GM23338 (cell line): ENCODE measurements at regions not wholly inside any gene's neighbourhood (a gene's known extent, or its start where the extent isn't known, plus 50 kb on each side); places are given as distances from the start of the nearest gene placed in this dataset.
A peak's percentile ranks its signal among the peaks of the same experiment; 100 is the strongest.

Experiments used
- ATAC-seq: fragments of 200-7000 bp; cut with Tn5 transposase; 3 replicates; pipeline ENCODE4 v1.9.1; 2020
- DNase-seq: peaks from one replicate; pipeline ENCODE4 v3.0.0-alpha.2; 2015; ENCODE audit warnings: low spot score
- H2AFZ ChIP-seq: fragments of 200-600 bp; sonication (generic); 2 replicates; pipeline ENCODE4 v1.8.0; 2016; ENCODE audit warnings: antibody characterized with exemption, mild to moderate bottlenecking, moderate library complexity
- H3F3A ChIP-seq: fragments of 200-600 bp; sonication (generic); replicated peaks from 2 replicates; pipeline ENCODE4 v1.8.0; 2017; ENCODE audit warnings: antibody characterized with exemption, mixed run types, low read depth
- H3K27ac ChIP-seq: fragments of 200-600 bp; sonication (generic); 2 replicates; pipeline ENCODE4 v1.6.1; 2016; ENCODE audit warnings: low read depth
- H3K27me3 ChIP-seq: fragments of 200-600 bp; sonication (generic); 2 replicates; pipeline ENCODE4 v1.8.0; 2016; ENCODE audit warnings: mild to moderate bottlenecking, mixed run types, moderate library complexity; ENCODE audit not compliant: insufficient read depth
- H3K36me3 ChIP-seq: fragments of 200-600 bp; sonication (generic); 2 replicates; pipeline ENCODE4 v1.8.0; 2016; ENCODE audit warnings: mild to moderate bottlenecking; ENCODE audit not compliant: insufficient read depth
- H3K4me1 ChIP-seq: fragments of 200-600 bp; sonication (generic); 2 replicates; pipeline ENCODE4 v1.8.0; 2016; ENCODE audit warnings: mild to moderate bottlenecking, moderate library complexity; ENCODE audit not compliant: insufficient read depth
- H3K4me2 ChIP-seq: fragments of 200-600 bp; sonication (generic); 2 replicates; pipeline ENCODE4 v1.7.1; 2017; ENCODE audit warnings: mixed run types
- H3K4me3 ChIP-seq: fragments of 200-600 bp; sonication (generic); 2 replicates; pipeline ENCODE4 v1.6.1; 2016; ENCODE audit warnings: mixed run types
- H3K79me2 ChIP-seq: fragments of 200-600 bp; sonication (generic); replicated peaks from 2 replicates; pipeline ENCODE4 v1.8.0; 2017; ENCODE audit warnings: mild to moderate bottlenecking; ENCODE audit not compliant: insufficient read depth
- H3K9me2 ChIP-seq: fragments of 200-600 bp; sonication (generic); 2 replicates; pipeline ENCODE4 v1.8.0; 2017; ENCODE audit not compliant: insufficient read depth
- H4K20me1 ChIP-seq: fragments of 200-600 bp; sonication (generic); replicated peaks from 2 replicates; pipeline ENCODE4 v1.8.0; 2017; ENCODE audit warnings: mild to moderate bottlenecking; ENCODE audit not compliant: insufficient read depth
- H3K27ac Mint-ChIP-seq: 2 replicates; pipeline ENCODE4 v1.8.0; 2020; ENCODE audit warnings: inconsistent platforms, mild to moderate bottlenecking, moderate library complexity, mixed read lengths
- H3K27me3 Mint-ChIP-seq: 3 replicates; pipeline ENCODE4 v1.8.0; 2022; ENCODE audit warnings: low read depth, mild to moderate bottlenecking, moderate library complexity, mixed read lengths, inconsistent platforms; ENCODE audit not compliant: insufficient read depth, poor library complexity
- H3K36me3 Mint-ChIP-seq: 3 replicates; pipeline ENCODE4 v1.8.0; 2021; ENCODE audit warnings: low read depth, mild to moderate bottlenecking, inconsistent platforms, moderate library complexity, mixed read lengths
- H3K4me1 Mint-ChIP-seq: 3 replicates; pipeline ENCODE4 v1.8.0; 2020; ENCODE audit warnings: mild to moderate bottlenecking, inconsistent platforms, mixed read lengths
- H3K4me3 Mint-ChIP-seq: 3 replicates; pipeline ENCODE4 v1.8.0; 2021; ENCODE audit warnings: moderate library complexity, mild to moderate bottlenecking, inconsistent platforms, mixed read lengths
- H3K9me3 Mint-ChIP-seq: 3 replicates; pipeline ENCODE4 v1.8.0; 2020; ENCODE audit warnings: moderate library complexity, mild to moderate bottlenecking, inconsistent platforms, mixed read lengths
- NANOG ChIP-seq: IDR thresholded peaks from 2 replicates; pipeline ENCODE4 v1.6.1; 2016; ENCODE audit warnings: antibody characterized with exemption, borderline replicate concordance
- ZNF114 ChIP-seq: fragments of 250-450 bp; sonication (Bioruptor Pico); IDR thresholded peaks from 2 replicates; pipeline ENCODE4 v1.5.0; 2020; ENCODE audit warnings: mild to moderate bottlenecking, moderate library complexity
- TF ChIP-seq, protein P1 (sequence below): IDR thresholded peaks from one replicate; pipeline ENCODE4 v1.6.1; 2018; ENCODE audit warnings: antibody characterized with exemption; ENCODE audit not compliant: unreplicated experiment
- TF ChIP-seq, protein P2 (sequence below): fragments of 250-450 bp; sonication (Bioruptor Pico); IDR thresholded peaks from 2 replicates; pipeline ENCODE4 v1.5.0; 2020; ENCODE audit warnings: mild to moderate bottlenecking, moderate library complexity

DNA sequence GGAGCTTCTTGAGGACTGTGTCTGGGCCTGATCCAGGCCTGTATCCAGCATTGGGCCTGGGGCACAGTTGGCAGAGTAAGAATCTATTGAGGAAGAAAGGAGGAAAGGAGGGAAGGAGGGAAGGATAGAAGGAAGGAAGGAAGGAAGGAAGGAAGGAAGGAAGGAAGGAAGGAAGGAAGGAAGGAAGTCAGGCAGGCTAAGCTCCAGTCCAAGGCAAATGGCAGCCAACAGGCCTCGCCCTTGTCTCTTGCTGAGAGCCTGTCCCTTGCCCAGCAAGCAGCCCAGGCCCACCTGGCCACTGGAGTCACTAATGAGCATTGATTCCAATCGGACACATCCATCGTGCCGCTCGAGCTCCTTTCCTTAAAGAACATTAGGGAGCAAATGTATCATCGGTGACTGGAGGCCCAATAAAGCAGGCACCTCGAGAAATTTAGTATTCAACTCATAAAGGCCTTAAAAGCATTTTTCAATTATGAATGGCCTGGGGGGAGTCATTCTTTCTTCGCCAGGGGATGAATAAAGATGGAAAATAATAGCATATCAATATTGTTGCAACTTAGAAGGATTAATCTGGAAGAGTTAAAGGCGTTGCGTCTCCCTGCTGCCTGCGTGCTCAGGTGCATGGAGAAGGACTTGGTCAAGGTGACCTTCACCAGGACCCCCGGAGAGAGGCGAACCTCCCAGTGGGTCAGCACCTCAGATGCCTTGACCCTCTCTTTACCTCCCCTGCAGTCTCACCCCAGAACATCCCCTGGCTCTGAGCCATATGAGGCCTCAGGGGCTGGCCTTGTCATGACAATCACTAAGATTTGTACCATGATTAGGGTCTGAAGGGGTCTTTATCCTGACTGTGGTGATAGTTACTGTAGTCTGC is 144.5 kb upstream of the RUNX3 start:
- H3K27ac ChIP-seq: no peak overlapping the region
- no peak overlapping the region for H3K4me3 Mint-ChIP-seq
- no peak overlapping the region for H3K4me2 ChIP-seq
- no peaks in the 10 kb centered on the region for H3K4me1 Mint-ChIP-seq
- H3K36me3 Mint-ChIP-seq: peaks cover 6% of the 10 kb centered on the region; the same call in 1 of the 3 replicates
- H3K27me3 ChIP-seq: no peaks in the 10 kb centered on the region
- H3K9me2 ChIP-seq: no peaks in the 10 kb centered on the region
- no peaks in the 10 kb centered on the region for H3F3A ChIP-seq
- peaks cover 3% of the 10 kb centered on the region for H3K27me3 Mint-ChIP-seq
- no peaks in the 10 kb centered on the region for H3K79me2 ChIP-seq
- H3K9me3 Mint-ChIP-seq: peaks cover 15% of the 10 kb centered on the region; the same call in 2 of the 3 replicates
- TF ChIP-seq, protein P1, sequence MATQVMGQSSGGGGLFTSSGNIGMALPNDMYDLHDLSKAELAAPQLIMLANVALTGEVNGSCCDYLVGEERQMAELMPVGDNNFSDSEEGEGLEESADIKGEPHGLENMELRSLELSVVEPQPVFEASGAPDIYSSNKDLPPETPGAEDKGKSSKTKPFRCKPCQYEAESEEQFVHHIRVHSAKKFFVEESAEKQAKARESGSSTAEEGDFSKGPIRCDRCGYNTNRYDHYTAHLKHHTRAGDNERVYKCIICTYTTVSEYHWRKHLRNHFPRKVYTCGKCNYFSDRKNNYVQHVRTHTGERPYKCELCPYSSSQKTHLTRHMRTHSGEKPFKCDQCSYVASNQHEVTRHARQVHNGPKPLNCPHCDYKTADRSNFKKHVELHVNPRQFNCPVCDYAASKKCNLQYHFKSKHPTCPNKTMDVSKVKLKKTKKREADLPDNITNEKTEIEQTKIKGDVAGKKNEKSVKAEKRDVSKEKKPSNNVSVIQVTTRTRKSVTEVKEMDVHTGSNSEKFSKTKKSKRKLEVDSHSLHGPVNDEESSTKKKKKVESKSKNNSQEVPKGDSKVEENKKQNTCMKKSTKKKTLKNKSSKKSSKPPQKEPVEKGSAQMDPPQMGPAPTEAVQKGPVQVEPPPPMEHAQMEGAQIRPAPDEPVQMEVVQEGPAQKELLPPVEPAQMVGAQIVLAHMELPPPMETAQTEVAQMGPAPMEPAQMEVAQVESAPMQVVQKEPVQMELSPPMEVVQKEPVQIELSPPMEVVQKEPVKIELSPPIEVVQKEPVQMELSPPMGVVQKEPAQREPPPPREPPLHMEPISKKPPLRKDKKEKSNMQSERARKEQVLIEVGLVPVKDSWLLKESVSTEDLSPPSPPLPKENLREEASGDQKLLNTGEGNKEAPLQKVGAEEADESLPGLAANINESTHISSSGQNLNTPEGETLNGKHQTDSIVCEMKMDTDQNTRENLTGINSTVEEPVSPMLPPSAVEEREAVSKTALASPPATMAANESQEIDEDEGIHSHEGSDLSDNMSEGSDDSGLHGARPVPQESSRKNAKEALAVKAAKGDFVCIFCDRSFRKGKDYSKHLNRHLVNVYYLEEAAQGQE: no peak
- TF ChIP-seq, protein P2, sequence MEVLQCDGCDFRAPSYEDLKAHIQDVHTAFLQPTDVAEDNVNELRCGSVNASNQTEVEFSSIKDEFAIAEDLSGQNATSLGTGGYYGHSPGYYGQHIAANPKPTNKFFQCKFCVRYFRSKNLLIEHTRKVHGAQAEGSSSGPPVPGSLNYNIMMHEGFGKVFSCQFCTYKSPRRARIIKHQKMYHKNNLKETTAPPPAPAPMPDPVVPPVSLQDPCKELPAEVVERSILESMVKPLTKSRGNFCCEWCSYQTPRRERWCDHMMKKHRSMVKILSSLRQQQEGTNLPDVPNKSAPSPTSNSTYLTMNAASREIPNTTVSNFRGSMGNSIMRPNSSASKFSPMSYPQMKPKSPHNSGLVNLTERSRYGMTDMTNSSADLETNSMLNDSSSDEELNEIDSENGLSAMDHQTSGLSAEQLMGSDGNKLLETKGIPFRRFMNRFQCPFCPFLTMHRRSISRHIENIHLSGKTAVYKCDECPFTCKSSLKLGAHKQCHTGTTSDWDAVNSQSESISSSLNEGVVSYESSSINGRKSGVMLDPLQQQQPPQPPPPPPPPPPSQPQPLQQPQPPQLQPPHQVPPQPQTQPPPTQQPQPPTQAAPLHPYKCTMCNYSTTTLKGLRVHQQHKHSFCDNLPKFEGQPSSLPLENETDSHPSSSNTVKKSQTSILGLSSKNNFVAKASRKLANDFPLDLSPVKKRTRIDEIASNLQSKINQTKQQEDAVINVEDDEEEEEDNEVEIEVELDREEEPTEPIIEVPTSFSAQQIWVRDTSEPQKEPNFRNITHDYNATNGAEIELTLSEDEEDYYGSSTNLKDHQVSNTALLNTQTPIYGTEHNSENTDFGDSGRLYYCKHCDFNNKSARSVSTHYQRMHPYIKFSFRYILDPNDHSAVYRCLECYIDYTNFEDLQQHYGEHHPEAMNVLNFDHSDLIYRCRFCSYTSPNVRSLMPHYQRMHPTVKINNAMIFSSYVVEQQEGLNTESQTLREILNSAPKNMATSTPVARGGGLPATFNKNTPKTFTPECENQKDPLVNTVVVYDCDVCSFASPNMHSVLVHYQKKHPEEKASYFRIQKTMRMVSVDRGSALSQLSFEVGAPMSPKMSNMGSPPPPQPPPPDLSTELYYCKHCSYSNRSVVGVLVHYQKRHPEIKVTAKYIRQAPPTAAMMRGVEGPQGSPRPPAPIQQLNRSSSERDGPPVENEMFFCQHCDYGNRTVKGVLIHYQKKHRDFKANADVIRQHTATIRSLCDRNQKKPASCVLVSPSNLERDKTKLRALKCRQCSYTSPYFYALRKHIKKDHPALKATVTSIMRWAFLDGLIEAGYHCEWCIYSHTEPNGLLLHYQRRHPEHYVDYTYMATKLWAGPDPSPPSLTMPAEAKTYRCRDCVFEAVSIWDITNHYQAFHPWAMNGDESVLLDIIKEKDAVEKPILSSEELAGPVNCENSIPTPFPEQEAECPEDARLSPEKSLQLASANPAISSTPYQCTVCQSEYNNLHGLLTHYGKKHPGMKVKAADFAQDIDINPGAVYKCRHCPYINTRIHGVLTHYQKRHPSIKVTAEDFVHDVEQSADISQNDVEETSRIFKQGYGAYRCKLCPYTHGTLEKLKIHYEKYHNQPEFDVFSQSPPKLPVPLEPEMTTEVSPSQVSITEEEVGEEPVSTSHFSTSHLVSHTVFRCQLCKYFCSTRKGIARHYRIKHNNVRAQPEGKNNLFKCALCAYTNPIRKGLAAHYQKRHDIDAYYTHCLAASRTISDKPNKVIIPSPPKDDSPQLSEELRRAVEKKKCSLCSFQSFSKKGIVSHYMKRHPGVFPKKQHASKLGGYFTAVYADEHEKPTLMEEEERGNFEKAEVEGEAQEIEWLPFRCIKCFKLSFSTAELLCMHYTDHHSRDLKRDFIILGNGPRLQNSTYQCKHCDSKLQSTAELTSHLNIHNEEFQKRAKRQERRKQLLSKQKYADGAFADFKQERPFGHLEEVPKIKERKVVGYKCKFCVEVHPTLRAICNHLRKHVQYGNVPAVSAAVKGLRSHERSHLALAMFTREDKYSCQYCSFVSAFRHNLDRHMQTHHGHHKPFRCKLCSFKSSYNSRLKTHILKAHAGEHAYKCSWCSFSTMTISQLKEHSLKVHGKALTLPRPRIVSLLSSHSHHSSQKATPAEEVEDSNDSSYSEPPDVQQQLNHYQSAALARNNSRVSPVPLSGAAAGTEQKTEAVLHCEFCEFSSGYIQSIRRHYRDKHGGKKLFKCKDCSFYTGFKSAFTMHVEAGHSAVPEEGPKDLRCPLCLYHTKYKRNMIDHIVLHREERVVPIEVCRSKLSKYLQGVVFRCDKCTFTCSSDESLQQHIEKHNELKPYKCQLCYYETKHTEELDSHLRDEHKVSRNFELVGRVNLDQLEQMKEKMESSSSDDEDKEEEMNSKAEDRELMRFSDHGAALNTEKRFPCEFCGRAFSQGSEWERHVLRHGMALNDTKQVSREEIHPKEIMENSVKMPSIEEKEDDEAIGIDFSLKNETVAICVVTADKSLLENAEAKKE (CRISPR knock-in tag): no peak
- TF ChIP-seq NANOG (no peak), ZNF114 (no peak)
- no peaks in the 10 kb centered on the region for H3K4me1 ChIP-seq
- no peak for DNase-seq
- H2AFZ ChIP-seq: 0 out of 2 replicates have a peak overlapping the region, but pooled peaks have one; percentile 69
- no peaks in the 10 kb centered on the region for H3K36me3 ChIP-seq
- ATAC-seq: no peak
- no peak overlapping the region for H3K27ac Mint-ChIP-seq
- H3K4me3 ChIP-seq: no peak overlapping the region
- no peaks in the 10 kb centered on the region for H4K20me1 ChIP-seq
